Small intestine (tissue), 7 donors: ENCODE measurements at regions not wholly inside any gene's neighbourhood (a gene's known extent, or its start where the extent isn't known, plus 50 kb on each side); places are given as distances from the start of the nearest gene placed in this dataset.
"Not testable (repeated sequence)": the region's sequence is repeated elsewhere in the genome, so short reads cannot be mapped to it uniquely, and the experiment has no call there.

Experiments
- DNase-seq, 2 donors: peaks; one replicate each; pipeline versions ENCODE4 v3.0.0 to v3.0.0-alpha.2; 2013
- FAIRE-seq: peaks from 2 replicates; lab custom pipeline; 2012; peaks lifted over from hg19 to GRCh38; lab: Jason Lieb, UNC
- H3K27ac ChIP-seq, 3 donors: one replicate each; pipeline ENCODE4 v1.5.1; 2013; ENCODE audit warnings: low read length in 2 of 3, mild to moderate bottlenecking in 2 of 3, control low read depth in 1 of 3, inconsistent platforms in 1 of 3, low read depth in 1 of 3, moderate library complexity in 1 of 3
- H3K27me3 ChIP-seq, 3 donors: one replicate each; pipeline ENCODE4 v1.6.1; 2013; ENCODE audit warnings: low read length in 3 of 3, inconsistent platforms in 1 of 3; ENCODE audit not compliant: control insufficient read depth in 3 of 3, insufficient read depth in 3 of 3
- H3K36me3 ChIP-seq, 3 donors: one replicate each; pipeline ENCODE4 v1.6.1; 2013; ENCODE audit warnings: low read length in 3 of 3, inconsistent platforms in 1 of 3, low read depth in 1 of 3, mild to moderate bottlenecking in 1 of 3, moderate library complexity in 1 of 3; ENCODE audit not compliant: control insufficient read depth in 3 of 3, insufficient read depth in 2 of 3
- H3K4me1 ChIP-seq, 3 donors: one replicate each; pipeline ENCODE4 v1.6.1; 2013; ENCODE audit warnings: low read length in 2 of 3, inconsistent platforms in 1 of 3, low read depth in 1 of 3, mild to moderate bottlenecking in 1 of 3, moderate library complexity in 1 of 3; ENCODE audit not compliant: control insufficient read depth in 3 of 3, insufficient read depth in 2 of 3
- H3K4me3 ChIP-seq, 3 donors: one replicate each; pipeline ENCODE4 v1.5.1; 2013; ENCODE audit warnings: low read length in 3 of 3, control low read depth in 1 of 3, inconsistent platforms in 1 of 3, low read depth in 1 of 3, mild to moderate bottlenecking in 1 of 3, moderate library complexity in 1 of 3
- H3K9me3 ChIP-seq, 2 donors: one replicate each; pipeline ENCODE4 v1.6.1; 2013; ENCODE audit warnings: low read depth in 1 of 2, low read length in 1 of 2; ENCODE audit not compliant: control insufficient read depth in 2 of 2, insufficient read depth in 1 of 2
- WGBS, 3 donors: extraction: QIAGEN DNeasy Blood & Tissue Kit; methylation state at CpG; one replicate each; pipeline ENCODE4 v1.1.7; 2013; 5-methylcytosine and 5-hydroxymethylcytosine counted together
- donor health status: healthy with polysubstance abuse.
- donor health status: control.
- donor health status: control.
- donor health status: Bipolar disorder and iron deficiency.
- donor health status: healthy.

DNA sequence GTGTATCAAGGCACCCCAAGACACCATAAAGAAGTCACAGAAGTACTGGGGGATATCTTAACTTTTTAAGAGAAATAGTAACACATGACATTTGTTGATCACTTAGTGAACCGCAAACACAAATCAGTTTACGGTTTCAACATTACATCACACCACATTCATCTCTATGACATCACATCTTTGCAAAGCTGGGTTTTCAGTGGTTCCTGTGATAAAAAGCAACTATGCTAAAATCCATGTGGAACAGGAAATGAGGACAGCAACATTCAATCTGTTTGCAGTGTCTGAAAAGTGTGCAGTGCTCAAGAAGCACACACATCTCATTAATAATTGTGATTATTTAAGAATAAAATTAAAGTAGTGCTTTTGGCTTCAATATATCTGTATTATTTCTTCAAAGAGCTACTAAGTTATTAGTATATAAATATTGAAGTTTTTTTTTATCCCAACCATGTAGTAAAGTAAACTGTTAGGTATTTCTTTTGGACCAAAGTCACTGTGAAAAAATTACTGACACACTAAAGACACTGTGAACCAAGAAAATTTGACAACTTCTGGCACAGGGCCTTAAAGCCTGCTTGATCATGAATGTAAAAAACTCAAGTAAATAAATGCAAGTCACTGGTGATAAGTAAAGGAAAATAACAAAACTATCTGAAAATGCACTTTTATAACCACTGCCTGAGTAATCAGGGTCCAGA lies 156.0 kb upstream of the SOX6 start:
- H3K4me3 ChIP-seq: no peak overlapping the region
- FAIRE-seq (no peak), DNase-seq (no peak)
- H3K36me3 ChIP-seq: no peaks in the 10 kb centered on the region
- H3K4me1 ChIP-seq: no peaks in the 10 kb centered on the region
- H3K27ac ChIP-seq: no peak overlapping the region
- no peaks in the 10 kb centered on the region for H3K27me3 ChIP-seq
- WGBS, 3 donors: 87 to 97% (median 95%) methylated on average over 2 of the region's 2 CpGs
- no peaks in the 10 kb centered on the region for H3K9me3 ChIP-seq

DNA sequence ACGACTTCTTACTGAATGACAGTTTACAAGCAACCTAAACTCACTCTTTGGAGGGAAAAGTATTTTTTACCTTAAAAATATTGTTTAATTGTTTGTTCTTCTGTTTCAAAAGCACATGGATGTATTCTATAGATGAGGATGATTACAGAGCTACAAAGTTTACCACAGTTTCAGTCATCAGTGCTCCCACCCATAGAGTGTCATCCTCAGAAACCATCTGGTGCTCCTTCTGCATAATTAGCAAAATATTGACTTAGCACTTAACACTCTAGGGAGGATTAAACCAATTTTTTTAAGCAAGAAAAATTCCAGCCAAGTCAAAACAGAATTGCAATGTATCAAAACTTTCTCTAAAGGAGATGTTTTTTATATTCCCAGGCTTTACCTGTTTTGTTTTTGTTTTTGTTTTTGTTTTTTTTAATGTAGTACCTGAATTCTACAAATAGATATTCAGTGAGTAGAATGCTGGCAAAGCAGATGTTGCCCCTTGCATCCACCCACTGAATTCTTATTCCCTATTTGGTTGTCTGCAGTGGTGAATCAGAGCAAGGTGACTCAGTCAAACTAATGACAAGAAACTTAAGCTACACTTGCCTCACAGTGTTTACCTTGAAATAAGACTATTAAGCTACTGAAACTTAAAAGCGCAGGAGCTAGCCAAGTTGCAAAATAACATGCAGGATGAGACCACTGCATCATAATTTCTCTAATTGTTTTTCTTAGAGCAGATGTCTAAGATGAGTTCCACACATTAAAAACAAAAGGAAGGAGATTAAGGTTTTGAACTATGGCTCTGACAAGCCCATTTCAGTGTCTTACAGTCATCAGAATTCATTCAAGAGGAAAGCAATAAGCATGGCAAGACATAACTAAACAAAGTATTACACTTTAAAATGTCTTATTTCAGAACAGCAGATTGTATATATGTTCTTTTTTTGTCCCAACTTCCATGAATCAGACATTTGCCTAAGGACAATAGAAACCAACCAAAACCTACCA lies 155.1 kb upstream of the SOX6 start:
- no peak for FAIRE-seq

DNA sequence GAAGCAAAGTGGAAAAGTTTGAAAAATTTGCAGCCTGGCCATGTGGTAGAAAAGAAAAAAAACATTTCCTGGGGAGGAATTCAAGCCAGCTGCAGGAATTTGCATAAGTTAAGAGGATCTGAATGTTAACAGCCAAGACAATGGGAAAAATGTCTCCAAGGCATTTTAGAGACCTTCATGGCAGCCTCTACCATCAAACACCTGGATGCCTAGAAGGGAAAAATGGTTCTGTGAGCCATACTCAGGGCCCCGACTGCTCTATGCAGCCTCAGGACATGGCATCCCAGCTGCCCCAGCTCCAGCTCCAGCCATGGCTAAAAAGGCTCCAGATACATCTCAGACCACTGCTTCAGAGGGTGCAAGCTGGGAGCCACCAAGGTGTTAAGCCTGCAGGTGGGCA lies 149.1 kb upstream of the SOX6 start:
- DNase-seq (no peak), FAIRE-seq (no peak)
- 73 to 92% (median 77%) methylated on average over 1 of the region's 1 CpG for WGBS, 3 donors
- Histone ChIP-seq H3K4me1 (no peaks in the 10 kb centered on the region), H3K27me3 (no peaks in the 10 kb centered on the region), H3K36me3 (no peaks in the 10 kb centered on the region), H3K9me3 (peaks cover 0 to 21% of the 10 kb centered on the region in 2 donors), H3K27ac (no peak overlapping the region), H3K4me3 (no peak overlapping the region)

More for the DNA sequence above, 155.1 kb upstream of the SOX6 start:
- Histone ChIP-seq H3K4me3 (no peak overlapping the region), H3K27ac (no peak overlapping the region), H3K9me3 (peaks cover 0 to 4% of the 10 kb centered on the region in 2 donors), H3K4me1 (no peaks in the 10 kb centered on the region), H3K36me3 (no peaks in the 10 kb centered on the region), H3K27me3 (no peaks in the 10 kb centered on the region)
- DNase-seq: no peak
- WGBS, 3 donors: 86 to 93% (median 91%) methylated on average over 2 of the region's 2 CpGs

DNA sequence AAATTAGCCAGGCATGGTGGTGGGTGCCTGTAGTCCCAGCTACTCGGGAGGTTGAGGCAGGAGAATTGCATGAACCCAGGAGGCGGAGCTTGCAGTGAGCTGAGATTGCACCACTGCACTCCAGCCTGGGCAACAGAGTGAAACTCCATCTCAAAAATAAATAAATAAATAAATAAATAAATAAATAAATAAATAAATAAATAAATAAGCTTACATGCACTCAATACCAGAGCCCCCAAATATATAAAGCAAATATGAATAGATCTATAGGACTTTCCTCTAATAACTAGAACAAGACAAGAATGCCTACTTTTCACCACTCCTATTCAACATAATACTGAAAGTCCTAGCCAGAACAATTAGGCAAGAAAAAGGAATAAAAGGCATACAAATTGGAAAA lies 147.5 kb upstream of the SOX6 start:
- FAIRE-seq, H3K4me1 ChIP-seq, H3K27ac ChIP-seq, H3K27me3 ChIP-seq, H3K4me3 ChIP-seq, H3K36me3 ChIP-seq, DNase-seq: not testable (repeated sequence)
- WGBS, 3 donors: 82 to 100% (median 96%) methylated on average over 2 of the region's 2 CpGs
- H3K9me3 ChIP-seq: peaks cover 0 to 21% of the 10 kb centered on the region in 2 donors

DNA sequence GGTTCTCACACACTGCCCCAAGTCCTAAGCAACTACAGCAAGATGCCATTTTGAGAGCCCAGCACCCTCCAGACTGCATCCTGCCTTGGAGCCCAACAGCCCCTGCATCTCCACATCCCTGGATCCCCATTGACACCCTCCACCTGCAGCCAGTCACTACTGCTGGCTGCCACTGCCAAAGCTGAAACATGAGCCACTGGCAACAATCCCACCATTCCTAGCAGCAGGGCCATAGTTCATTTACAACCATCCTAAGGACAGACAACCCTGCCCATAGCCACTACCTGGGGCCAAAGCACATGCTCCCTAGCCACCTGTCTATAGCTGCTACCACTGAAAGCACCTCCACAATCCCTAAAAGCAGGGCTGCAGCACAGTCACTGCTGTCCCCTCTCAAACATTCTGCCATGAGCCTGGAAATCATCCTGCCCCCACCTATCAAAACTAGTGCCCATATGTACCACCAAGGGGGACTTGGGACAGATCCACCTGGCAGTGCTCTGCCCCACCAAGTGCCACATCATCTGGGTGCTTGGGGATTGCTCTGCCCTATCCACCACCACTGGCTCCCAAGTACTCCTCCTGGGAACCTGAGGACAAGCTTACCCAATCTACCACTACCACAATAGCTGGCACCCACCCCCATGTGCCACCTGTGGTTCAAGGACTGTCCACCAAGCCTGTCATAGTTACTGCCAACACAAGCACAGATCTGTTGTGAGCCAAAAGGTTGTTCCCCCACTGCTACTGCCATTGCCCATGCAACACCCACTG lies 138.8 kb upstream of the SOX6 start:
- Histone ChIP-seq H3K9me3 (peaks cover 0 to 6% of the 10 kb centered on the region in 2 donors), H3K4me1 (no peaks in the 10 kb centered on the region), H3K36me3 (no peaks in the 10 kb centered on the region), H3K4me3 (no peak overlapping the region), H3K27me3 (no peaks in the 10 kb centered on the region), H3K27ac (no peak overlapping the region)
- no peak for DNase-seq
- FAIRE-seq: no peak

DNA sequence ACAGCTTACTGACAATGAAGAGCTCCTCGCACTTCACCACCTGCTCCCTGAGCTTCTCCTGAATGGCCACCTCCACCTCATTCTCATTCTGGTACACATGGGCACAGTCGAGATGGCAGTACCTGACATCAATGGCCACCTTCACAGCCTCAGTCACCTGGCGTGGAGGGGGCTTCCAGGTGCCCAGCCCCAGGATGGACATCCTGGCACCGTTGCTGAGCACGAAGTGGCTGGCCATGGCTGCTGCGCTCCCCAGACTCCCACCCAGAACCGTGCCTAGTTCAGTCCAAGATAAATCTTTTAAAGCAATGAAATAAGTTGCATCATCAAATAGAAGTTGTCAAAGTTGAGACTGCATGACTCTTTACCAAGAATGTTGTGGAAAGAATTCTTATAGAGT lies 128.1 kb upstream of the SOX6 start:
- DNase-seq (no peak), FAIRE-seq (no peak)
- no peak overlapping the region for H3K27ac ChIP-seq
- WGBS, 3 donors: 81 to 92% (median 90%) methylated on average over 7 of the region's 7 CpGs
- no peaks in the 10 kb centered on the region for H3K9me3 ChIP-seq
- no peaks in the 10 kb centered on the region for H3K4me1 ChIP-seq
- H3K4me3 ChIP-seq: no peak overlapping the region
- no peaks in the 10 kb centered on the region for H3K36me3 ChIP-seq
- H3K27me3 ChIP-seq: no peaks in the 10 kb centered on the region

DNA sequence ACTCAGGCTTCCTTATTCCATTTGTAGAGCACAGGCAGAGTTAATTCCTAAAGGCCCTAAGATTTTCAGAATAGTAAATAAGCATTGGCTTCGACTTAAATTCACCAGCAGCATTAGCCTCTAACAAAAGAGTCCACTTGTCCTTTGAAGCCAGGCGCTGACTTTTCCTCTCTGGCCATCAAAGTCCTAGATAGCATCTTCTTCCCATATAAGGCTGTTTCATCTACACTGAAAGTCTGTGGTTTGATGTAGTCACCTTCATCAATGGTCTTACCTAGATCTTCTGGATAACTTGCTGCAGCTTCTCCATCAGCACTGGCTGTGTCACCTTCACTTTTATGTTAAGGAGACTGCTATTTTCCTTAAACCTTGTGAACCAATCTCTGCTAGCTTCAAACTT lies 118.3 kb upstream of the SOX6 start:
- 90 to 94% (median 91%) methylated on average over 2 of the region's 2 CpGs for WGBS, 3 donors
- no peak overlapping the region for H3K4me3 ChIP-seq
- H3K36me3 ChIP-seq: no peaks in the 10 kb centered on the region
- FAIRE-seq (no peak), DNase-seq (no peak)
- no peaks in the 10 kb centered on the region for H3K4me1 ChIP-seq
- no peaks in the 10 kb centered on the region for H3K27me3 ChIP-seq
- no peaks in the 10 kb centered on the region for H3K9me3 ChIP-seq
- no peak overlapping the region for H3K27ac ChIP-seq

DNA sequence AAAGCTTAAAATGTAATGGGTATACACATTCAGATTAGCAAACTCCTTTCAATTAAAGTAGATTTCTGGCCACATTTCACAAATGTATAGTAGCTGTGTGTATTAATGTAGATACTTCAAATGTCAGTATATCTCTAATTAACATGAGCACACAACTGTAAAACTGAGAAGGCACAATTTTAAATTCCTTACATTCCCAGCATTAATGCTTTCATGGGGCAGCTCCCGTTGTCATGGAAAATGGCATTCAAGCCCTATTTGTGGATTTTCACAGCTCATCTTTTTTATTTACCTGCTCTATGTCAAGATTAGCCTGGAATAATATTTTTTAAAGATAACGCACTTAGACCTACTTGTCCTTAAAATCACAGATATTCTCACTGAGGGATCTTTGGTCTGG lies 113.6 kb upstream of the SOX6 start:
- H3K9me3 ChIP-seq: no peaks in the 10 kb centered on the region

More for the DNA sequence above, 113.6 kb upstream of the SOX6 start:
- no peak overlapping the region for H3K27ac ChIP-seq
- H3K27me3 ChIP-seq: no peaks in the 10 kb centered on the region
- no peaks in the 10 kb centered on the region for H3K36me3 ChIP-seq
- FAIRE-seq: no peak
- H3K4me3 ChIP-seq: no peak overlapping the region
- no peaks in the 10 kb centered on the region for H3K4me1 ChIP-seq
- 86 to 93% (median 88%) methylated on average over 2 of the region's 2 CpGs for WGBS, 3 donors
- no peak for DNase-seq
